IPS DF 6.9 (cell line): ENCODE measurements at regions not wholly inside any gene's neighbourhood (a gene's known extent, or its start where the extent isn't known, plus 50 kb on each side); places are given as distances from the start of the nearest gene placed in this dataset.
"Not testable (repeated sequence)": the region's sequence is repeated elsewhere in the genome, so short reads cannot be mapped to it uniquely, and the experiment has no call there.

Experiments
- DNase-seq: peaks from one replicate; pipeline ENCODE4 v3.0.0-alpha.2; 2013; ENCODE audit warnings: low read depth, low spot score
- H3K27ac ChIP-seq: one replicate; pipeline ENCODE4 v1.5.1; 2013; ENCODE audit warnings: low read length, control low read depth
- H3K27me3 ChIP-seq: 2 replicates; pipeline ENCODE4 v1.6.1; 2013; ENCODE audit warnings: mild to moderate bottlenecking, low read length; ENCODE audit not compliant: control insufficient read depth, insufficient read depth
- H3K36me3 ChIP-seq: 2 replicates; pipeline ENCODE4 v1.6.1; 2013; ENCODE audit warnings: low read length; ENCODE audit not compliant: control insufficient read depth, insufficient read depth
- H3K4me1 ChIP-seq: 2 replicates; pipeline ENCODE4 v1.6.1; 2013; ENCODE audit warnings: low read length; ENCODE audit not compliant: control insufficient read depth, insufficient read depth
- H3K4me3 ChIP-seq: 2 replicates; pipeline ENCODE4 v1.5.1; 2013; ENCODE audit warnings: mild to moderate bottlenecking, low read length
- H3K9me3 ChIP-seq: 2 replicates; pipeline ENCODE4 v1.6.1; 2013; ENCODE audit warnings: low read length, inconsistent platforms; ENCODE audit not compliant: control insufficient read depth, insufficient read depth
- WGBS: extraction: QIAGEN DNeasy Blood & Tissue Kit; methylation state at CpG from one replicate; pipeline ENCODE4 v1.1.7; 2013; ENCODE audit warnings: mixed read lengths, missing lambda C conversion rate; ENCODE audit not compliant: insufficient read length, insufficient coverage; 5-methylcytosine and 5-hydroxymethylcytosine counted together

- no peak for DNase-seq
- Histone ChIP-seq H3K9me3 (no peaks in the 10 kb centered on the region), H3K27me3 (no peaks in the 10 kb centered on the region), H3K4me3 (no peak overlapping the region), H3K27ac (no peak overlapping the region), H3K4me1 (no peaks in the 10 kb centered on the region), H3K36me3 (no peaks in the 10 kb centered on the region)
- WGBS: no CpG with 5 or more reads among the region's 2 CpGs
Measured at GRCh38 chr2:156763174-156763573, 327.0 kb downstream of the GPD2 start.

GRCh38 chr2:156765043-156765442 is 328.9 kb downstream of the GPD2 start:
- no peaks in the 10 kb centered on the region for H3K36me3 ChIP-seq
- H3K27ac ChIP-seq: no peak overlapping the region
- WGBS: no CpG with 5 or more reads among the region's 2 CpGs
- no peaks in the 10 kb centered on the region for H3K4me1 ChIP-seq
- H3K9me3 ChIP-seq: no peaks in the 10 kb centered on the region
- DNase-seq: no peak
- no peaks in the 10 kb centered on the region for H3K27me3 ChIP-seq
- H3K4me3 ChIP-seq: no peak overlapping the region

- Histone ChIP-seq H3K27me3 (no peaks in the 10 kb centered on the region), H3K9me3 (no peaks in the 10 kb centered on the region), H3K27ac (no peak overlapping the region), H3K36me3 (no peaks in the 10 kb centered on the region), H3K4me1 (no peaks in the 10 kb centered on the region), H3K4me3 (no peak overlapping the region)
- no peak for DNase-seq
- no CpG with 5 or more reads among the region's 1 CpG for WGBS
Measured at GRCh38 chr2:156765450-156765849, 329.3 kb downstream of the GPD2 start.

- Histone ChIP-seq H3K36me3 (no peaks in the 10 kb centered on the region), H3K27me3 (no peaks in the 10 kb centered on the region), H3K4me3 (no peak overlapping the region), H3K9me3 (no peaks in the 10 kb centered on the region), H3K4me1 (no peaks in the 10 kb centered on the region), H3K27ac (no peak overlapping the region)
- DNase-seq: no peak
- WGBS: no CpG with 5 or more reads among the region's 1 CpG
Measured at GRCh38 chr2:156769802-156770201, 333.6 kb downstream of the GPD2 start.

GRCh38 chr2:156778916-156779315 is 342.7 kb downstream of the GPD2 start:
- Histone ChIP-seq H3K4me3 (no peak overlapping the region), H3K9me3 (no peaks in the 10 kb centered on the region; the same call in 1 of the 2 replicates), H3K36me3 (no peaks in the 10 kb centered on the region), H3K27ac (no peak overlapping the region), H3K4me1 (no peaks in the 10 kb centered on the region), H3K27me3 (no peaks in the 10 kb centered on the region)
- no peak for DNase-seq
- WGBS: no CpG with 5 or more reads among the region's 3 CpGs

GRCh38 chr2:156779416-156780120 is 343.4 kb downstream of the GPD2 start:
- Histone ChIP-seq H3K36me3 (no peaks in the 10 kb centered on the region), H3K9me3 (no peaks in the 10 kb centered on the region; the same call in 1 of the 2 replicates), H3K4me1 (no peaks in the 10 kb centered on the region), H3K27ac (no peak overlapping the region), H3K27me3 (no peaks in the 10 kb centered on the region), H3K4me3 (no peak overlapping the region)
- DNase-seq: no peak
- no CpG with 5 or more reads among the region's 2 CpGs for WGBS

GRCh38 chr2:156781677-156782076 is 345.5 kb downstream of the GPD2 start:
- not testable (repeated sequence) for H3K27ac ChIP-seq, H3K9me3 ChIP-seq, H3K27me3 ChIP-seq, DNase-seq, H3K36me3 ChIP-seq, H3K4me3 ChIP-seq, H3K4me1 ChIP-seq
- WGBS: no CpG with 5 or more reads among the region's 2 CpGs

- no CpG with 5 or more reads among the region's 6 CpGs for WGBS
- H3K4me1 ChIP-seq: no peaks in the 10 kb centered on the region; the same call in 1 of the 2 replicates
- no peak overlapping the region for H3K4me3 ChIP-seq
- no peaks in the 10 kb centered on the region for H3K27me3 ChIP-seq
- no peak overlapping the region for H3K27ac ChIP-seq
- no peak for DNase-seq
- no peaks in the 10 kb centered on the region for H3K36me3 ChIP-seq
- H3K9me3 ChIP-seq: no peaks in the 10 kb centered on the region
Measured at GRCh38 chr2:156784020-156784701, 348.0 kb downstream of the GPD2 start.

GRCh38 chr2:156787517-156787916 is 351.3 kb downstream of the GPD2 start:
- H3K9me3 ChIP-seq: no peaks in the 10 kb centered on the region
- H3K27me3 ChIP-seq: no peaks in the 10 kb centered on the region
- no CpG with 5 or more reads among the region's 2 CpGs for WGBS
- no peak overlapping the region for H3K27ac ChIP-seq
- H3K36me3 ChIP-seq: no peaks in the 10 kb centered on the region
- H3K4me3 ChIP-seq: no peak overlapping the region
- no peak for DNase-seq
- H3K4me1 ChIP-seq: no peaks in the 10 kb centered on the region; the same call in 1 of the 2 replicates

- Histone ChIP-seq H3K27ac (no peak overlapping the region), H3K9me3 (no peaks in the 10 kb centered on the region), H3K36me3 (no peaks in the 10 kb centered on the region), H3K27me3 (no peaks in the 10 kb centered on the region), H3K4me1 (peaks cover 1% of the 10 kb centered on the region; the same call in 1 of the 2 replicates), H3K4me3 (no peak overlapping the region)
- no peak for DNase-seq
- 100% methylated on average over 1 of the region's 3 CpGs for WGBS
Measured at GRCh38 chr2:156790343-156791037, 354.3 kb downstream of the GPD2 start.
